Kidney epithelial cell (primary cell): ENCODE measurements at regions not wholly inside any gene's neighbourhood (a gene's known extent, or its start where the extent isn't known, plus 50 kb on each side); places are given as distances from the start of the nearest gene placed in this dataset.

Source experiments
- DNase-seq: peaks from one replicate; pipeline ENCODE4 v3.0.0-alpha.2; 2010; ENCODE audit warnings: low read depth
- H3K27me3 ChIP-seq: 2 replicates; pipeline ENCODE4 v1.6.0; 2011; ENCODE audit warnings: low read length; ENCODE audit not compliant: control insufficient read depth, insufficient read depth
- H3K36me3 ChIP-seq: 2 replicates; pipeline ENCODE4 v1.5.1; 2011; ENCODE audit warnings: low read length; ENCODE audit not compliant: control insufficient read depth, insufficient read depth
- H3K4me3 ChIP-seq: 2 replicates; pipeline ENCODE4 v1.5.1; 2011; ENCODE audit warnings: low read depth, mild to moderate bottlenecking, control low read depth, low read length
- TF ChIP-seq, protein P1 (sequence below): IDR thresholded peaks from 2 replicates; pipeline ENCODE4 v1.5.1; 2011; ENCODE audit warnings: mild to moderate bottlenecking, moderate library complexity, low read length, control low read depth, inconsistent platforms; ENCODE audit not compliant: insufficient read depth, poor library complexity, severe bottlenecking

DNA sequence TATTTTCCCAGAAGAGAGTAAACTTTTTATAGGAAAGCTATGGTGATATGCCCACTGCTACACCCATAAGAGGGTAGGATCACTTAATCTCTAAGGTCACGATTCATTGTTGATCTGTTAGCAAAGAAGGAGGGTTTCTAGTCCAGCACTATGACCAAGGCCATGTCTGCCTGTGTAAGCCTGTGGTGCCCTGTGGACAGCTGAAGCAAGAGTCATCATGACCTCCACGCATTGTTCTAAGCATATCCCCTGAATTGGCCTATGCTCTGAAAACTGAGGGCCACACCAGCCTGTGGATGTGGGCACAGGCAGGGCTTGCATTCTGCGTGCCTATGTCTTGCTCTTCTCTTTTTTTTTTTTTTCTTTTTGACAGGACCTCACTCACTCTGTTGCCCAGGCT, 89.8 kb upstream of the SMIM21 start:
- TF ChIP-seq, protein P1, sequence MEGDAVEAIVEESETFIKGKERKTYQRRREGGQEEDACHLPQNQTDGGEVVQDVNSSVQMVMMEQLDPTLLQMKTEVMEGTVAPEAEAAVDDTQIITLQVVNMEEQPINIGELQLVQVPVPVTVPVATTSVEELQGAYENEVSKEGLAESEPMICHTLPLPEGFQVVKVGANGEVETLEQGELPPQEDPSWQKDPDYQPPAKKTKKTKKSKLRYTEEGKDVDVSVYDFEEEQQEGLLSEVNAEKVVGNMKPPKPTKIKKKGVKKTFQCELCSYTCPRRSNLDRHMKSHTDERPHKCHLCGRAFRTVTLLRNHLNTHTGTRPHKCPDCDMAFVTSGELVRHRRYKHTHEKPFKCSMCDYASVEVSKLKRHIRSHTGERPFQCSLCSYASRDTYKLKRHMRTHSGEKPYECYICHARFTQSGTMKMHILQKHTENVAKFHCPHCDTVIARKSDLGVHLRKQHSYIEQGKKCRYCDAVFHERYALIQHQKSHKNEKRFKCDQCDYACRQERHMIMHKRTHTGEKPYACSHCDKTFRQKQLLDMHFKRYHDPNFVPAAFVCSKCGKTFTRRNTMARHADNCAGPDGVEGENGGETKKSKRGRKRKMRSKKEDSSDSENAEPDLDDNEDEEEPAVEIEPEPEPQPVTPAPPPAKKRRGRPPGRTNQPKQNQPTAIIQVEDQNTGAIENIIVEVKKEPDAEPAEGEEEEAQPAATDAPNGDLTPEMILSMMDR, result no peak
- Histone ChIP-seq H3K27me3 (no peaks in the 10 kb centered on the region), H3K4me3 (no peak overlapping the region), H3K36me3 (no peaks in the 10 kb centered on the region)
- DNase-seq, result no peak

DNA sequence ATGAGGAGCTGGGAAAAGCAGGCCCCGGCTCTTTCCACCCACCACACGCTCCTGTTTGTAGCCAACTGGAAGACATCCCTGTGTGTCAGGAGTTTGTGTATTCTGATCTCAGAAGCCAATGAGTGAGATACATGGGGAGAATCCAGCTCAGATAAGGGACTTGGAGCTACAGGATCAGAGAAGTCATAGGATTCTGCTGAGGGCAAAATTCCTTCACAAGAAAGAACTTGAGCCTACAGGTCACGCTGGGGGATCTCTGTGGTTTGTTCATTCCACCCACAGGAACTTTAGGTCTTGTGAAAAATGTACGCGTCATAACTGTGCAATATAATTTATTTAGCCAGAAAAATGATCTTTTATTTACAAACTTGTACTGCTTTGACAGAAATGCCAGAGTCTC, 80.1 kb upstream of the SMIM21 start:
- TF ChIP-seq, protein P1, result no peak
- DNase-seq, result no peak
- Histone ChIP-seq H3K27me3 (no peaks in the 10 kb centered on the region), H3K36me3 (no peaks in the 10 kb centered on the region), H3K4me3 (no peak overlapping the region)

DNA sequence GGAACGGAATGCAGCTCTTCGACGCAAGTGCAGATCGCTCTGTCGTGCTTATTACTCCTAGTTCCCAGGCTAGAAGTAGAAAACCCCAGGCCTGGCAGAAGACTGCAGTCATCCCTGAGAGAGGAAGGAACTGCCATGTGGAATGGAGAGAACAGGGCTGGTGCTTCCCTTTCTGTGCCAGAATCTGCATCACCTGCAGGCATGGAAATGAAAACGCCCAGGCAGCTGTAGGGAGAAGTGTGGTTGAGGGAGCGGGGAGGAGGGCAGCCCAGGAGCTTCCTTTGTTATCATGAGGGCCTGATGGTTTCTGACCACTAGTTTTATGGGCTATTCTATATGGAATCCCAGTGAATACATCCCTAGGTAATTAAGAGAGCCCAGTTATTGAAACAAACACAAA, 79.4 kb upstream of the SMIM21 start:
- TF ChIP-seq, protein P1, result no peak
- DNase-seq, result no peak
- Histone ChIP-seq H3K36me3 (no peaks in the 10 kb centered on the region), H3K4me3 (no peak overlapping the region), H3K27me3 (no peaks in the 10 kb centered on the region)

DNA sequence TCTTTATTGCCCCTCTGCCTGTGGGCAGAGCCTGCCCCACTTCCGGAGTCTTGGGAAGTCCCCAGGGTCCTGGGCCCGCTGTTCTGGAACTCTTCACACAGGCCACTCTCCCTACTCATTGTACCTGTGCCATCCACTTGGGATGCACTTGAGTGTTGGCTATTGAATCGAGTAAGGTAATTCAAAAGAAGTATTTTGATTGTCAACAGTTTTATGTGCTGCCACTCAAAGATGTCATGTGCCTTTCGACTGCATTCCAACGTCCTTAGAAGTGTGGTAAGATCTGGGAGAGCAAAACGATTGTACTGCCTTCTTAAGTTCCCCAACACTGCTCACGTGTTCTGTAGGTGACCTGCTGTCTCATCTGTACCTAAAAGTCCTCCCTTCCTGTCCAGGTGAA, 77.0 kb upstream of the SMIM21 start:
- no peaks in the 10 kb centered on the region for H3K27me3 ChIP-seq
- H3K36me3 ChIP-seq, result no peaks in the 10 kb centered on the region
- DNase-seq, result no peak
- H3K4me3 ChIP-seq, result no peak overlapping the region
- TF ChIP-seq, protein P1, result no peak

DNA sequence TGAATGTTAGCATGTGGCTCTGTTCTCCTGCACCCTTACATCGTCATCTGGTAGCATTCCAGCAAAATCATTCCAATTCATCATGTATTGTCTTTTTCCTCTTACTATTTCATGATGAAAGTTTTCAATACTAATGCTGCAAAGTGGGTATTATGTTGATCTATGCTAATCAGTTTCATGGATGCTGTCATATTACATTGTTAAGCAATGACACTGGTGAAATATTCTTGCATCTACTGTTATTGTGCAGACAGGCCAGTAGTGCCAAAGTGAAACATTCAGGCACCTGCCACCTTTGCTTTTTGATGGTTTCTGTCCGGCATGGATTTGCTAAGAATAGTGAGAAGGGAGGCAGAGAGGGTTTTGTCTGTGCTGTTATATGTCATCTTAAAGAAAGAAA, 76.1 kb upstream of the SMIM21 start:
- Histone ChIP-seq H3K27me3 (no peaks in the 10 kb centered on the region), H3K4me3 (no peak overlapping the region), H3K36me3 (no peaks in the 10 kb centered on the region)
- TF ChIP-seq, protein P1, result no peak
- DNase-seq, result no peak

DNA sequence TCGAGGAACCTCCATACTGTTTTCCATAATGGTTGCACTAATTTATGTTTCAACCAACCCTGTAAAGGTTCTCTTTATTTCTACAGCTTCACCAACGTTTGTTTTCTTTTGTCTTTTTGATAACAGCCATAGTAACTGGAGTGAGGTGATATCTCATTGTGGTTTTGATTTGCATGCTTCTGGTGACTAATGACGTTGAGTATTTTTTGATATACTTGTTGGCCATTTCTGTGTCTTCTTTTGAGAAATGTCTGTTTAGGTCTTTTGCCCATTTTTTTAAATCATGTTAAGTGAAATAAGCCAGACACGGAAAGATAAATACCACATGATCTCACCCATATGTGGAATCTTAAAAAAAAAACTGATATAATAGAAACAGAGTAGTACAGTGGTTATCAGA, 74.8 kb upstream of the SMIM21 start:
- Histone ChIP-seq H3K36me3 (no peaks in the 10 kb centered on the region), H3K4me3 (no peak overlapping the region), H3K27me3 (no peaks in the 10 kb centered on the region)
- DNase-seq, result no peak
- TF ChIP-seq, protein P1, result no peak
